Sigmoid colon (tissue), 6 donors: ENCODE measurements at regions not wholly inside any gene's neighbourhood (a gene's known extent, or its start where the extent isn't known, plus 50 kb on each side); places are given as distances from the start of the nearest gene placed in this dataset.

ENCODE experiments used
- DNase-seq: peaks from one replicate; pipeline ENCODE4 v3.0.0-alpha.2; 2019
- H3K27ac ChIP-seq, 4 donors: fragments of 200-600 bp; sonication (generic); one replicate each; pipeline ENCODE4 v1.5.1; 2016 to 2019; ENCODE audit warnings: mild to moderate bottlenecking in 1 of 4
- H3K27me3 ChIP-seq, 3 donors: fragments of 200-600 bp; sonication (generic); one replicate each; pipeline ENCODE4 v1.5.1; 2019; ENCODE audit warnings: mild to moderate bottlenecking in 1 of 3
- H3K36me3 ChIP-seq, 4 donors: fragments of 200-600 bp; sonication (generic); one replicate each; pipeline ENCODE4 v1.5.1; 2016 to 2019
- H3K4me1 ChIP-seq, 4 donors: fragments of 200-600 bp; sonication (generic); one replicate each; pipeline ENCODE4 v1.5.1; 2017 to 2019
- H3K4me3 ChIP-seq, 4 donors: fragments of 200-600 bp; sonication (generic); one replicate each; pipeline ENCODE4 v1.5.1; 2017 to 2019; ENCODE audit warnings: mild to moderate bottlenecking in 2 of 4, moderate library complexity in 1 of 4
- H3K9me3 ChIP-seq, 4 donors: fragments of 200-600 bp in 3 of 4; sonication (generic) in 3 of 4; one replicate each; pipeline versions ENCODE4 v1.5.1 to v1.6.1; 2013 to 2019
- CTCF ChIP-seq, 4 experiments: fragments of 450-650 bp in 3 of 4; fragments of 200-600 bp in 1 of 4; IDR thresholded peaks; one replicate each; pipeline ENCODE4 v1.5.1; 2016 to 2019; ENCODE audit warnings: antibody characterized with exemption in 4 of 4, mild to moderate bottlenecking in 3 of 4, moderate library complexity in 2 of 4
- EP300 ChIP-seq, 4 donors: sonication (generic); formaldehyde crosslinking; IDR thresholded peaks; one replicate each; pipeline ENCODE4 v1.6.1; 2017; ENCODE audit warnings: antibody characterized with exemption in 4 of 4
- POLR2A ChIP-seq, 2 donors: fragments of 450-650 bp; IDR thresholded peaks; one replicate each; pipeline ENCODE4 v1.6.1; 2016; ENCODE audit warnings: antibody characterized with exemption in 2 of 2, mild to moderate bottlenecking in 2 of 2, moderate library complexity in 2 of 2
- POLR2AphosphoS5 ChIP-seq, 4 donors: sonication (generic); formaldehyde crosslinking; IDR thresholded peaks; one replicate each; pipeline ENCODE4 v1.6.1; 2017; ENCODE audit warnings: antibody characterized with exemption in 4 of 4
- WGBS, 2 donors: extraction: QIAGEN DNeasy Blood & Tissue Kit; methylation state at CpG; one replicate each; pipeline ENCODE4 v1.1.7; 2013; 5-methylcytosine and 5-hydroxymethylcytosine counted together
- intact Hi-C: fragments of 100-400 bp; cut with DNase I; formaldehyde crosslinking; loops from one replicate; pipeline ENCODE4 v1.15.1; 2023
- donor health status: healthy with polysubstance abuse.
- donor health status: healthy.

DNA sequence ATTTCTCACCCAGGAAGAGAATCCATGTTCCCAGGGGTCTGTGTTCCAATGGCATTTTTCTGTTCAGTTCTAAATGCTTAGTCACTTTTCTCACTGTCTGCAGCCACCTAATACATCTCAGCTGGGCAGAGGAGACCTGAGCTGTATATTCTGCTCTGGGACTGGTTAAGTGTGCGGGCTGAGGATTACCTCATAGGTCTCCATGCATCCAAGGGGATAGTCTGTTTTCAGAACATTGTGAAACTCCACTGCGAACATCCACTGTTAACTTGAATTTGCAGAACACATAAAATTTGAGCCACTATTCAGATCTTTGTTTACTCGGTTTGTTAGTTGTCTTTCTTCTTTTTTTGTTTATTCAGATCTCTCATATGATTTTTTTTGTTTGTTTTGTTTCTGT is 947.1 kb downstream of the TFAP2A start:
- 59 to 85% methylated on average over 3 of the region's 3 CpGs for WGBS, 2 donors
- intact Hi-C loops, result no loop called here
- no peak for TF ChIP-seq CTCF (IDR thresholded peaks at IDR 0.05)
- no peak for TF ChIP-seq EP300 (IDR thresholded peaks at IDR 0.05)
- no peak for TF ChIP-seq POLR2AphosphoS5 (IDR thresholded peaks at IDR 0.05)
- no peak for TF ChIP-seq POLR2A (IDR thresholded peaks at IDR 0.05)
- Histone ChIP-seq H3K4me1 (no peaks in the 10 kb centered on the region), H3K9me3 (no peaks in the 10 kb centered on the region), H3K4me3 (no peak overlapping the region), H3K36me3 (no peaks in the 10 kb centered on the region), H3K27me3 (no peaks in the 10 kb centered on the region), H3K27ac (no peak overlapping the region)
- DNase-seq, result no peak

GRCh38 chr6:9464583-9464982 is 950.3 kb downstream of the TFAP2A start:
- no peak for DNase-seq
- TF ChIP-seq POLR2AphosphoS5 (IDR thresholded peaks at IDR 0.05), result no peak
- TF ChIP-seq EP300 (IDR thresholded peaks at IDR 0.05), result no peak
- TF ChIP-seq CTCF (IDR thresholded peaks at IDR 0.05), result no peak
- no peak for TF ChIP-seq POLR2A (IDR thresholded peaks at IDR 0.05)
- intact Hi-C loops, result no loop called here
- no peaks in the 10 kb centered on the region for H3K36me3 ChIP-seq
- no peaks in the 10 kb centered on the region for H3K27me3 ChIP-seq
- H3K4me3 ChIP-seq, result no peak overlapping the region
- WGBS, 2 donors, result 76 to 82% methylated on average over 2 of the region's 2 CpGs
- no peak overlapping the region for H3K27ac ChIP-seq
- no peaks in the 10 kb centered on the region for H3K4me1 ChIP-seq
- H3K9me3 ChIP-seq, result no peaks in the 10 kb centered on the region

- no peaks in the 10 kb centered on the region for H3K27me3 ChIP-seq
- TF ChIP-seq POLR2A (IDR thresholded peaks at IDR 0.05), result no peak
- no peak for TF ChIP-seq CTCF (IDR thresholded peaks at IDR 0.05)
- no peak for TF ChIP-seq POLR2AphosphoS5 (IDR thresholded peaks at IDR 0.05)
- no peak for TF ChIP-seq EP300 (IDR thresholded peaks at IDR 0.05)
- intact Hi-C loops, result no loop called here
- H3K27ac ChIP-seq, result no peak overlapping the region
- no peaks in the 10 kb centered on the region for H3K9me3 ChIP-seq
- no peaks in the 10 kb centered on the region for H3K4me1 ChIP-seq
- WGBS, 2 donors, result 73 to 81% methylated on average over 4 of the region's 4 CpGs
- no peak overlapping the region for H3K4me3 ChIP-seq
- no peaks in the 10 kb centered on the region for H3K36me3 ChIP-seq
- DNase-seq, result no peak
These were observed 951.6 kb downstream of the TFAP2A start for GRCh38 chr6:9463311-9463710.

DNA sequence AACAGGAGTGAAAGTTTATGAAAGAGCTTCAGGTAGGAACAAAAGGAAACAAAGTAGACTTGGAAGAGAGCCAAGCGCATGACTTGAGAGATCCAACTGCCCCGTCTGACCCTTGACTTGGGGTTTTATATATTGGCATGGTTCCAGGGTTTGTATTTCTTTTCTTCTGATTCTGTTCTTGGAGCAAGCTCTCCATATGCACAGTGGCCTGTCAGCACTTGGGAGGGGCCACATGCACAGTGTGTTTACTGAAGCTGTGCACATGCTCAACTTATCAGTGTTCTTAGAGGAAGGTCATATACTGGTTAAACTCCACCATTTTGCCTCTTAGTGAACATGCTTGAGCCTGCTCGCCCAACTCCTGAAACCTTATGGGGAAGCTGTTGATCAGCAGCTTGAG is 953.7 kb downstream of the TFAP2A start:
- H3K9me3 ChIP-seq, result no peaks in the 10 kb centered on the region
- 68 to 83% methylated on average over 3 of the region's 3 CpGs for WGBS, 2 donors
- no peaks in the 10 kb centered on the region for H3K36me3 ChIP-seq
- no peak overlapping the region for H3K4me3 ChIP-seq
- no peak overlapping the region for H3K27ac ChIP-seq
- H3K27me3 ChIP-seq, result no peaks in the 10 kb centered on the region
- no peaks in the 10 kb centered on the region for H3K4me1 ChIP-seq
- TF ChIP-seq EP300 (IDR thresholded peaks at IDR 0.05) (no peak), CTCF (IDR thresholded peaks at IDR 0.05) (no peak), POLR2A (IDR thresholded peaks at IDR 0.05) (no peak), POLR2AphosphoS5 (IDR thresholded peaks at IDR 0.05) (no peak)
- intact Hi-C loops, result no loop called here
- no peak for DNase-seq

- no peaks in the 10 kb centered on the region for H3K9me3 ChIP-seq
- WGBS, 2 donors, result 82 to 97% methylated on average over 1 of the region's 1 CpG
- intact Hi-C loops, result no loop called here
- H3K4me1 ChIP-seq, result no peaks in the 10 kb centered on the region
- no peaks in the 10 kb centered on the region for H3K27me3 ChIP-seq
- no peak overlapping the region for H3K27ac ChIP-seq
- TF ChIP-seq POLR2A (IDR thresholded peaks at IDR 0.05), result no peak
- no peak for TF ChIP-seq EP300 (IDR thresholded peaks at IDR 0.05)
- TF ChIP-seq CTCF (IDR thresholded peaks at IDR 0.05), result no peak
- no peak for TF ChIP-seq POLR2AphosphoS5 (IDR thresholded peaks at IDR 0.05)
- no peaks in the 10 kb centered on the region for H3K36me3 ChIP-seq
- no peak overlapping the region for H3K4me3 ChIP-seq
- no peak for DNase-seq
These were observed 956.5 kb downstream of the TFAP2A start for GRCh38 chr6:9458424-9458823.
